ENCODE measurements at regions not wholly inside any gene's neighbourhood (a gene's known extent, or its start where the extent isn't known, plus 50 kb on each side); places are given as distances from the start of the nearest gene placed in this dataset.

DNA sequence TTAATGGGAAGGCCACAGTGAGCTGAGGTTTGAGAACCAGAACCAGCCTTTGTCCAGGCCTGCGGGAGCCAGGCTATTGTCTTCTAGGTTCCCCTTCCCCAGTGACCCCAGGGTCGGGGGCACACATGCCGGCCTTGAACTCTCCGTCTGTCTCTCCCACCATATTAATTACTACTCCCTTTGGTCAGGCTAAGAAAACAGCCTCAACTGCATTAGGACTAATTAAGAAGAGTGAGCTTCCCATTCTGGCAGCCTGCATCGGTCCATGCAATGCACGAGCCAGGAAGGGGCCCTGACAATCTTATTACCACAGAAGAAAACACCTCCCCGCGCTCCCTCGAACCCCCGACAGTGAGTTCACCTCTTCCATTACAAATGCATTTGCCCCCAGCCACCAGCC, 380.2 kb upstream of the ZFHX3 start:
- Histone ChIP-seq H3K79me2 (replicated peaks; ENCODE audit: insufficient read depth) (no peaks in the 10 kb centered on the region), H3K9me2 (ENCODE audit: insufficient read depth) (no peaks in the 10 kb centered on the region), H3K27me3 (ENCODE audit: insufficient read depth) (no peaks in the 10 kb centered on the region), H3K4me2 (no peak overlapping the region), H3K27ac (ENCODE audit: low read depth) (no peak overlapping the region), H4K20me1 (replicated peaks; ENCODE audit: insufficient read depth) (no peaks in the 10 kb centered on the region), H2AFZ (no peak overlapping the region), H3K4me3 (no peak overlapping the region), H3F3A (replicated peaks; ENCODE audit: low read depth) (no peaks in the 10 kb centered on the region), H3K4me1 (ENCODE audit: insufficient read depth) (peaks cover 6% of the 10 kb centered on the region; the same call in 1 of the 2 replicates), H3K36me3 (ENCODE audit: insufficient read depth) (no peaks in the 10 kb centered on the region)
- DNase-seq (ENCODE audit: low spot score) (no peak), ATAC-seq (no peak)
- peaks cover 2% of the 10 kb centered on the region for H3K27me3 Mint-ChIP-seq (ENCODE audit: insufficient read depth, low read depth, poor library complexity)
- peaks cover 17% of the 10 kb centered on the region for H3K4me1 Mint-ChIP-seq
- H3K4me3 Mint-ChIP-seq: no peak overlapping the region
- no peaks in the 10 kb centered on the region for H3K9me3 Mint-ChIP-seq
- no peaks in the 10 kb centered on the region for H3K36me3 Mint-ChIP-seq (ENCODE audit: low read depth)
- no peak overlapping the region for H3K27ac Mint-ChIP-seq
- TF ChIP-seq POLR2AphosphoS5 (IDR thresholded peaks at IDR 0.05; ENCODE audit: low read depth) (no peak), ZNF331 (CRISPR knock-in tag; IDR thresholded peaks at IDR 0.05; ENCODE audit: low read depth) (no peak), EZH2 (IDR thresholded peaks at IDR 0.05; ENCODE audit: low read depth, unreplicated experiment) (no peak), NANOG (IDR thresholded peaks at IDR 0.05; ENCODE audit: borderline replicate concordance) (no peak), STAT1 (IDR thresholded peaks at IDR 0.05; ENCODE audit: unreplicated experiment) (no peak), ZNF114 (CRISPR knock-in tag; IDR thresholded peaks at IDR 0.05) (no peak), EZH2phosphoT487 (IDR thresholded peaks at IDR 0.05; ENCODE audit: unreplicated experiment) (no peak), JUNB (IDR thresholded peaks at IDR 0.05; ENCODE audit: unreplicated experiment) (no peak)
- TF ChIP-seq, protein P1, sequence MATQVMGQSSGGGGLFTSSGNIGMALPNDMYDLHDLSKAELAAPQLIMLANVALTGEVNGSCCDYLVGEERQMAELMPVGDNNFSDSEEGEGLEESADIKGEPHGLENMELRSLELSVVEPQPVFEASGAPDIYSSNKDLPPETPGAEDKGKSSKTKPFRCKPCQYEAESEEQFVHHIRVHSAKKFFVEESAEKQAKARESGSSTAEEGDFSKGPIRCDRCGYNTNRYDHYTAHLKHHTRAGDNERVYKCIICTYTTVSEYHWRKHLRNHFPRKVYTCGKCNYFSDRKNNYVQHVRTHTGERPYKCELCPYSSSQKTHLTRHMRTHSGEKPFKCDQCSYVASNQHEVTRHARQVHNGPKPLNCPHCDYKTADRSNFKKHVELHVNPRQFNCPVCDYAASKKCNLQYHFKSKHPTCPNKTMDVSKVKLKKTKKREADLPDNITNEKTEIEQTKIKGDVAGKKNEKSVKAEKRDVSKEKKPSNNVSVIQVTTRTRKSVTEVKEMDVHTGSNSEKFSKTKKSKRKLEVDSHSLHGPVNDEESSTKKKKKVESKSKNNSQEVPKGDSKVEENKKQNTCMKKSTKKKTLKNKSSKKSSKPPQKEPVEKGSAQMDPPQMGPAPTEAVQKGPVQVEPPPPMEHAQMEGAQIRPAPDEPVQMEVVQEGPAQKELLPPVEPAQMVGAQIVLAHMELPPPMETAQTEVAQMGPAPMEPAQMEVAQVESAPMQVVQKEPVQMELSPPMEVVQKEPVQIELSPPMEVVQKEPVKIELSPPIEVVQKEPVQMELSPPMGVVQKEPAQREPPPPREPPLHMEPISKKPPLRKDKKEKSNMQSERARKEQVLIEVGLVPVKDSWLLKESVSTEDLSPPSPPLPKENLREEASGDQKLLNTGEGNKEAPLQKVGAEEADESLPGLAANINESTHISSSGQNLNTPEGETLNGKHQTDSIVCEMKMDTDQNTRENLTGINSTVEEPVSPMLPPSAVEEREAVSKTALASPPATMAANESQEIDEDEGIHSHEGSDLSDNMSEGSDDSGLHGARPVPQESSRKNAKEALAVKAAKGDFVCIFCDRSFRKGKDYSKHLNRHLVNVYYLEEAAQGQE (IDR thresholded peaks at IDR 0.05; ENCODE audit: unreplicated experiment): no peak
- TF ChIP-seq, protein P2, sequence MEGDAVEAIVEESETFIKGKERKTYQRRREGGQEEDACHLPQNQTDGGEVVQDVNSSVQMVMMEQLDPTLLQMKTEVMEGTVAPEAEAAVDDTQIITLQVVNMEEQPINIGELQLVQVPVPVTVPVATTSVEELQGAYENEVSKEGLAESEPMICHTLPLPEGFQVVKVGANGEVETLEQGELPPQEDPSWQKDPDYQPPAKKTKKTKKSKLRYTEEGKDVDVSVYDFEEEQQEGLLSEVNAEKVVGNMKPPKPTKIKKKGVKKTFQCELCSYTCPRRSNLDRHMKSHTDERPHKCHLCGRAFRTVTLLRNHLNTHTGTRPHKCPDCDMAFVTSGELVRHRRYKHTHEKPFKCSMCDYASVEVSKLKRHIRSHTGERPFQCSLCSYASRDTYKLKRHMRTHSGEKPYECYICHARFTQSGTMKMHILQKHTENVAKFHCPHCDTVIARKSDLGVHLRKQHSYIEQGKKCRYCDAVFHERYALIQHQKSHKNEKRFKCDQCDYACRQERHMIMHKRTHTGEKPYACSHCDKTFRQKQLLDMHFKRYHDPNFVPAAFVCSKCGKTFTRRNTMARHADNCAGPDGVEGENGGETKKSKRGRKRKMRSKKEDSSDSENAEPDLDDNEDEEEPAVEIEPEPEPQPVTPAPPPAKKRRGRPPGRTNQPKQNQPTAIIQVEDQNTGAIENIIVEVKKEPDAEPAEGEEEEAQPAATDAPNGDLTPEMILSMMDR (conservative IDR thresholded peaks at IDR 0.05; ENCODE audit: low read depth in 2 of 2): no peak

DNA sequence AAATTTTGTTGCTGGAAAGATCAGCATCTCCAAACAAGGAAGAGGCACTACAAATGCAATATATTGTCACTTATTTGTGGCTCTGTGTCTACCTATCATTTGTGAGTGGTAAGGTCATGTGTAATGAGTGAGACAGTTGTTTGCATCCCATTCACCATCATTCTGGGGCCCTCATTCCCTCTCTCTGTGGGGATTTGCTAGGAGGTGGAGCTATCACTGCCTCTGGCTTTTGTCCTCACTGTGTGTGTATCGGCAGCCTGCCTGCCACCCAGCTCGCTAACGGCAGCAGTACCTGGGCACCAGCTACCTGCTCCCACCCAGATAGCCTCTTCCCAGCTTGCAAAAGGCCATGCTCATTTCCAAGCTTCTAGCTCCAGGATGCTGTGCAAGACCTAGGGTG, 379.2 kb upstream of the ZFHX3 start:
- ATAC-seq (peak; percentile 62), DNase-seq (ENCODE audit: low spot score) (no peak)
- H3F3A ChIP-seq (replicated peaks; ENCODE audit: low read depth): no peaks in the 10 kb centered on the region
- H3K4me2 ChIP-seq: no peak overlapping the region
- no peak overlapping the region for H3K4me3 Mint-ChIP-seq
- H4K20me1 ChIP-seq (replicated peaks; ENCODE audit: insufficient read depth): no peaks in the 10 kb centered on the region
- H3K36me3 Mint-ChIP-seq (ENCODE audit: low read depth): no peaks in the 10 kb centered on the region
- 0 out of 2 replicates have a peak, but pooled peaks cover under 1% of the 10 kb centered on the region for H3K4me1 ChIP-seq (ENCODE audit: insufficient read depth)
- H3K79me2 ChIP-seq (replicated peaks; ENCODE audit: insufficient read depth): no peaks in the 10 kb centered on the region
- H3K27me3 ChIP-seq (ENCODE audit: insufficient read depth): no peaks in the 10 kb centered on the region
- no peaks in the 10 kb centered on the region for H3K36me3 ChIP-seq (ENCODE audit: insufficient read depth)
- H3K27me3 Mint-ChIP-seq (ENCODE audit: insufficient read depth, low read depth, poor library complexity): peaks cover 2% of the 10 kb centered on the region
- H3K4me3 ChIP-seq: no peak overlapping the region
- peaks cover 13% of the 10 kb centered on the region; the same call in 2 of the 3 replicates for H3K4me1 Mint-ChIP-seq
- H3K27ac Mint-ChIP-seq: no peak overlapping the region
- no peaks in the 10 kb centered on the region for H3K9me3 Mint-ChIP-seq
- TF ChIP-seq POLR2AphosphoS5 (IDR thresholded peaks at IDR 0.05; ENCODE audit: low read depth): no peak
- no peak for TF ChIP-seq ZNF114 (CRISPR knock-in tag; IDR thresholded peaks at IDR 0.05)
- TF ChIP-seq CREB1 (CRISPR knock-in tag; IDR thresholded peaks at IDR 0.05; ENCODE audit: low read depth): no peak
- TF ChIP-seq, protein P1 (IDR thresholded peaks at IDR 0.05; ENCODE audit: unreplicated experiment): no peak
- TF ChIP-seq, protein P3, sequence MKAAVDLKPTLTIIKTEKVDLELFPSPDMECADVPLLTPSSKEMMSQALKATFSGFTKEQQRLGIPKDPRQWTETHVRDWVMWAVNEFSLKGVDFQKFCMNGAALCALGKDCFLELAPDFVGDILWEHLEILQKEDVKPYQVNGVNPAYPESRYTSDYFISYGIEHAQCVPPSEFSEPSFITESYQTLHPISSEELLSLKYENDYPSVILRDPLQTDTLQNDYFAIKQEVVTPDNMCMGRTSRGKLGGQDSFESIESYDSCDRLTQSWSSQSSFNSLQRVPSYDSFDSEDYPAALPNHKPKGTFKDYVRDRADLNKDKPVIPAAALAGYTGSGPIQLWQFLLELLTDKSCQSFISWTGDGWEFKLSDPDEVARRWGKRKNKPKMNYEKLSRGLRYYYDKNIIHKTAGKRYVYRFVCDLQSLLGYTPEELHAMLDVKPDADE (IDR thresholded peaks at IDR 0.05): no peak
- no peak for TF ChIP-seq ZNF331 (CRISPR knock-in tag; IDR thresholded peaks at IDR 0.05; ENCODE audit: low read depth)
- no peak overlapping the region for H2AFZ ChIP-seq
- no peak overlapping the region for H3K27ac ChIP-seq (ENCODE audit: low read depth)
- no peaks in the 10 kb centered on the region for H3K9me2 ChIP-seq (ENCODE audit: insufficient read depth)
